HG02885 (cell line): ENCODE measurements at regions not wholly inside any gene's neighbourhood (a gene's known extent, or its start where the extent isn't known, plus 50 kb on each side); places are given as distances from the start of the nearest gene placed in this dataset.

Experiments
- ATAC-seq: cut with Tn5 transposase; IDR thresholded peaks from one replicate; pipeline ENCODE4 v1.9.1; 2021; ENCODE audit warnings: mild to moderate bottlenecking; ENCODE audit not compliant: unreplicated experiment, poor library complexity

GRCh38 chr2:122651236-122651635, 895.8 kb downstream of the TSN start:
- no peak for ATAC-seq

GRCh38 chr2:122651780-122652179, 896.3 kb downstream of the TSN start:
- ATAC-seq: no peak

- ATAC-seq: no peak
Measured at GRCh38 chr2:122652670-122653069, 897.2 kb downstream of the TSN start.

GRCh38 chr2:122656403-122656802, 901.0 kb downstream of the TSN start:
- ATAC-seq: no peak

GRCh38 chr2:122660786-122661634, 905.6 kb downstream of the TSN start:
- no peak for ATAC-seq

- no peak for ATAC-seq
Measured at GRCh38 chr2:122663620-122664019, 908.2 kb downstream of the TSN start.

GRCh38 chr2:122669627-122670026, 914.2 kb downstream of the TSN start:
- ATAC-seq: no peak

- no peak for ATAC-seq
Measured at GRCh38 chr2:122670897-122671296, 915.4 kb downstream of the TSN start.

GRCh38 chr2:122680662-122681061, 925.2 kb downstream of the TSN start:
- ATAC-seq: no peak

- ATAC-seq: no peak
Measured at GRCh38 chr2:122681626-122682025, 926.2 kb downstream of the TSN start.

GRCh38 chr2:122682356-122682755, 926.9 kb downstream of the TSN start:
- no peak for ATAC-seq

GRCh38 chr2:122683018-122683417, 927.6 kb downstream of the TSN start:
- no peak for ATAC-seq

GRCh38 chr2:122692400-122693083, 937.1 kb downstream of the TSN start:
- ATAC-seq: no peak

- ATAC-seq: no peak
Measured at GRCh38 chr2:122697415-122697814, 942.0 kb downstream of the TSN start.

- ATAC-seq: no peak
Measured at GRCh38 chr2:122703676-122704075, 948.2 kb downstream of the TSN start.

- ATAC-seq: peak; percentile 71
Measured at GRCh38 chr2:122704109-122704563, 948.7 kb downstream of the TSN start.

GRCh38 chr2:122705746-122706145, 950.3 kb downstream of the TSN start:
- ATAC-seq: no peak

GRCh38 chr2:122706757-122707223, 951.3 kb downstream of the TSN start:
- no peak for ATAC-seq

GRCh38 chr2:122707224-122707824, 951.9 kb downstream of the TSN start:
- no peak for ATAC-seq

- no peak for ATAC-seq
Measured at GRCh38 chr2:122710049-122710448, 954.6 kb downstream of the TSN start.

GRCh38 chr2:122713800-122714199, 958.3 kb downstream of the TSN start:
- no peak for ATAC-seq
